Right forelimb (tissue), 1 donor: ENCODE measurements at regions not wholly inside any gene's neighbourhood (a gene's known extent, or its start where the extent isn't known, plus 50 kb on each side); places are given as distances from the start of the nearest gene placed in this dataset.
A peak's percentile ranks its signal among the peaks of the same experiment; 100 is the strongest.
"Not testable (repeated sequence)": the region's sequence is repeated elsewhere in the genome, so short reads cannot be mapped to it uniquely, and the experiment has no call there.

Experiments used
- DNase-seq: peaks from one replicate; pipeline ENCODE4 v3.0.0-alpha.2; 2018

DNA sequence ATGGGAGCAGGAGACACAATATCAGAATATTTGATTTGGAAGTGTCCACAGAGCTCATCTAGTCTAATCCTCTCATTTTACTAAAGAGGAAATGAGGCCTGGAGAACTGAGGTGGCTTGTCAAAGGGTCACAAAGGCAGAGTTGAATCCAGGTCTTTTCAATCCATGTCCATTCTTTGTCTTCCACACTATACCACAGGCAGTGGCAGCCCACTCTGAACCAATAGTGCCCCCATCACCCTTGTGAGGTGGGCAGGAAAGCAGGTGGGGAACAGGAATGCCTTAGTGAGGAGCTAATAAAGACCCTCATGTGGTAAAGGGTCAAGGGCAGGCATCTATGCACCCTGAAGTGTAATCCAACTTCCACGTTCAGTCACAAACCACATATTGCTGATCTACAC is 134.8 kb upstream of the EGLN3 start:
- DNase-seq, result no peak

DNA sequence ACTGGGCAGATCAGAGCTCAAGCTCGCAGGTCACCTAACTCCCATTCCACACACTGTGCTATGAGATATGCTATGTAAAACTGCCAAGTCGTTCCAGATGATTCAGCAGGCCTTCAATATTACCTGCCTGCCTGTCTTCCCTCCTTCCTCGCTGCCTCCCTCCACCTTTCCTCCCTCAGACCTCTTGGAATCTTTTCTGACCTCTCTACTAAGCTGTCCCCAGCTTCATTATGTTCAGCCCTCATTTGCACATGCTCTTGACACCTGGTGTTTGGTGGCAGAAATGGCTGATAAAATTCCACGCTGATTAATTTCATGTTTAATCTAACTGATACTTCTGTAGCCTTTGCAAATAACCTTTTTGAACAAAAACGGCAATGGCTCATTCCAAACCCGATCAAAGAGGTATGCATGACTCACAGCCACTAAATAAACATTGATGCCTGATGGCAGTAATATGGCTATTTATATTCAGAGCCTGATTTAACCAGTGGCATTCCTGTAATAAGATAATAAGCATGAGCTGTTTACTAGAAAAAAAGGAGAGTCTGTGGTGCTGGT is 130.8 kb upstream of the EGLN3 start:
- DNase-seq, result no peak

DNA sequence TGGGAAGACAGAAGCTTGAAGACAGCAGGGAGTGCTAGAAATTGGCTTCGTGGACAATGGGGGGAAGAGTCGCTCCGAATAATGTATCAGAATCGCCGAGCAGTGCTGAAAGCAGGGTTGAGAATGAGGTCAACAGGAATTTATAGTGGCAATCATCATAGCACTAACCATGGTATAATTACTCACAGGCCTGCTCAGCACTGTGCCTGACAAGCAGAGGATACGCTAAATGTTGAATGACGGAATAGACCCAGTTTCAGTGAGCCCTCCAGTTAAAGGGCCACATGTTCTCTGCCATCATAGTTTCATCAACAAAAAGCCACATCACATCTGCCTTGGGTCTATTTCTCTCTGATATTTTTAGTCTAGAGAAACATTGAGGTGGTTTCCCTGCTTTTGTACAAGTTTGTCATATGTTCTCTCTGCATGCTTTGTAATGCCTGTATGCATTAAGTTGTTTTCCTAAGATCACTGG is 130.3 kb upstream of the EGLN3 start:
- DNase-seq, result no peak

DNA sequence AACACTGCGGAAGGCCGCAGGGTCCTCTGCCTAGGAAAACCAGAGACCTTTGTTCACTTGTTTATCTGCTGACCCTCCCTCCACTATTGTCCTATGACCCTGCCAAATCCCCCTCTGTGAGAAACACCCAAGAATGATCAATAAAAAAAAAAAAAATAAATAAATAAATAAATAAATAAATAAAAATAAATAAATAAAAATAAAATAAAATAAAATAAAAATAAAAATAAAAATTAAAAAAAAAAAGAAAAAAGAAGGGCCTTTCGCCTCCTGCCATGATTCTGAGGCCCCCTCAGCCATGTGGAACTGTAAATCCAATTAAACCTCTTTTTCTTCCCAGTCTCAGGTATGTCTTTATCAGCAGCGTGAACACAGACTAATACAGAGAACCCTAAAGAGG is 128.8 kb upstream of the EGLN3 start:
- not testable (repeated sequence) for DNase-seq

DNA sequence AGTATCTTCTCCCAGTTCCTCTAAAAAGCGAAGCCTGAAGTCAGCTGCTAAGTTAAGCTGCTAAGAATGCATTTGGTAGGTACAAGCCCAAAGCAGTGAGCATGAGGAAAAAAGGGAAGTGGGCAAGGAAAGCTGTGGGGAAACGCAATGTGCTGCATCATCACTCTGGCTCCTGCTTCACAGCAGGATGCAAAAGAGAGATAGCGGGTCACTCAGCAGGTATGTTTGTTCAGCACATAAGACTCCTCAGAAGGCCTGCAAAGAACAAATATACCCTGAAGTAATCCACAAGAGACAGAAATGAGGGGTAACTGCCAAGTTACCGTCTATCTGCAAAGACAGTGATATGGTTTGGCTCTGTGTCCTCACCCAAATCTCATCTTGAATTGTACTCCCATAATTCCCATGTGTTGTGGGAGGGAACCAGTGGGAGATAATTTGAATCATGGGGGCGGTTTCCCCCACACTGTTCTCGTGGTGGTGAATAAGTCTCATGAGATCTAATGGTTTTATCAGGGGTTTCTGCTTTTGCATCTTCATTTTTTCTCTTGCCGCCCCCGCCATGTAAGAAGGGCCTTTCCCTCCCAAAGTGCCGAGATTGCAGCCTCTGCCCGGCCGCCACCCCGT is 127.4 kb upstream of the EGLN3 start:
- no peak for DNase-seq

DNA sequence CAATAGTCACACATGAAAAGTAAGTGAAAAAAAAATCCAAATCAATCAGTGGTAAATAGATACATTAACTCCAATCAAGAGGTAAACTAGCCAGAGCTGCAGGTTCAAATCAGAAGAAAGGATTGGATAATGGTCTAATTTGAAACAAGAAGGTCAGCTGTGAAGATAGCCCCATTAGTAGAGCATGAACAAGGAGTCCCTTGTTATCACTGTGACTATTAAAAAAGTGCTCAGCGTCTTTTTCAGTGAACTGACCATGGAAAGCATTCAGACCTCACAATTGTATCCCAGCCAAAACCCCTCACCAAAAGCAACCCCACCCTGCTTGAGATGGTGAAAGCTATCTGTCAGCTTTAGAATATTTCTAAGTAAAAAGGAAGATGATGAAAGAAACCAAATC is 125.0 kb upstream of the EGLN3 start:
- no peak for DNase-seq

DNA sequence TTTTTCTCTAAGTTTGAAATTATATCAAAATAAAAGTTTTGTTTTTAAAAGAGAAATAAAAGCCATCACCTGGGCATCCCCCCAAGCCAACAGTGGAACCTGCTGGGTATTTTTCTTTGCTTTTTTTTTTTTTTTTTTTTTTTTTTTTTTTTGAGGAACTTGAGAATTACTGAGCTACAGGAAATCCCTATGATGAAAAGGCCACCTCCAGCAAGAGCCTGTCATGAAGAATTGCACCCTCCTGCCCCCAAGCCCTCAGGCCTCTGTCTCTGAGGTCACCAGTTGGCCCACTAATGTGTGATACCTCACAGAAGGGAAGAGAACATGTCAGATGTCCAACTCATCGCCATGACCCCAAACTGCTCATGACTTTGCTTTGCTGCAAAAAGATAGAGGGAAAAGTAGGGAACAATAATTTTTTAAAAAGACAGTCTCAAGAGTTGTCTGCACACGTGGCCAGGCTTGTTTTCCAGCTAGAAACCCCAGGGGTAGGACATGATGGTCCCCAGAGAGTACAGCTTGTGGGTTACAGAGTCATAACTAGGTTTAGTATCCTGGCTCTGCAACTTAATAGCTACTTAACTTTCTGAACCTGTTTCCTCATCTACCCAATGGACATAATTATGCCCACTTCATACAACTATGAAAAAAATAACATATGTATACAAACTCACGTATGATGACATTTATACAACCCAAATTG is 124.3 kb upstream of the EGLN3 start:
- DNase-seq, result no peak

DNA sequence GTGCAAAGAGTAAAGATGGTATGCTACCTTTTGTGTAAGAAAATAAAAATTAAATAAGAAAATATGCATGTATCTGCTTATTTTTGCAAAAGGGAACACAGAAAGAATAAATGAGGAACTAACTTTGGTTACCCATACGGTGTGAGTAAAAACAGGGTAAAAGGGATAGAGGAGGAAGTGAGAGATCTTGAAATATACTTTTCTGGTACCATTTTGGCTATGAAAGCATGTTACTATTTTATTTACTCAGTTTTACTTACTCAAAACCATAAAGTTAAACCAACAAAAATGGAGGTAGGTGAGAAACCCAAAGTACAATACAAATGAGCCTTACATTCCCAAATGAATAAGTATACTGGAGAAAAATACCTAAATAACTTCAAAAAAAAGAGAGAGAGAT is 122.0 kb upstream of the EGLN3 start:
- no peak for DNase-seq

DNA sequence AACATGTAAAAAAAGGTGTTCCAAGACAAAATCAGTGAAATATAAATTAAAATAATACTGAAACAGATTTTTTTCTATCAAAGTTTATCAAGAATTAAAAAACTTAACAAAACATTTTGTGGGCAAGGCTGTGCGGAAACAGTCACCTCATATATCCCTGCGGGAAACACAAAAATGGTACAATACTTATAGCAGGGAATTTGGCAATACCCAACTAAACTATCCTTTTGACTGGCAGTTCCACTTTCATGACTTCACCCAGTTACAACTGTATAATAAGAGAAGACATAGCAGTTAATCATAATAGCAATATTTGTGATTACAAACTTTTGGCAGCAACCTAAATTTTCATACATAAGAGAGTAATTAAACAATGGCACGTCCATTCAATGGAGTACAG is 121.5 kb upstream of the EGLN3 start:
- DNase-seq, result no peak

DNA sequence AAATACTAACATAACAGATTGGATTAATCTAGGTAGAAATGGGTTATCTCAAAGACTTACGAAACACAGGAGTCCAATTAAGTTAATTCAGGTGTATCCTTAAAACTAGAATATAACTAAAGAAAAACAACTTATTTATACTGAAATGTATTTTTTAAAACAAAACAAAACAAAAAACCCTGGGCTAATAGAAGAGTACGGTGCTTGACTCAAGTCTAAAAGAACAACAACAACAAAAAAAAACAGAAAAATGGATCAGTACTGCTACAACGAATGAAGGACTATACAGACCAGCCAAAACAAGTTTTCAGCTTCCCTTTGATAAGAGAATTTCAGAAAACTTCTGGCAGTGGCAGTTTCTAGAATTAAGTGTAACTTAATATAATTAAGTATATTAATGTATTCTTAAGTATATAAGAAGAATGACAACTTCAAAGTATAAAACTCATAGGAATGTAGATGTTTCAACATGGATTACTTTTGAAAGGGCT is 120.1 kb upstream of the EGLN3 start:
- no peak for DNase-seq

DNA sequence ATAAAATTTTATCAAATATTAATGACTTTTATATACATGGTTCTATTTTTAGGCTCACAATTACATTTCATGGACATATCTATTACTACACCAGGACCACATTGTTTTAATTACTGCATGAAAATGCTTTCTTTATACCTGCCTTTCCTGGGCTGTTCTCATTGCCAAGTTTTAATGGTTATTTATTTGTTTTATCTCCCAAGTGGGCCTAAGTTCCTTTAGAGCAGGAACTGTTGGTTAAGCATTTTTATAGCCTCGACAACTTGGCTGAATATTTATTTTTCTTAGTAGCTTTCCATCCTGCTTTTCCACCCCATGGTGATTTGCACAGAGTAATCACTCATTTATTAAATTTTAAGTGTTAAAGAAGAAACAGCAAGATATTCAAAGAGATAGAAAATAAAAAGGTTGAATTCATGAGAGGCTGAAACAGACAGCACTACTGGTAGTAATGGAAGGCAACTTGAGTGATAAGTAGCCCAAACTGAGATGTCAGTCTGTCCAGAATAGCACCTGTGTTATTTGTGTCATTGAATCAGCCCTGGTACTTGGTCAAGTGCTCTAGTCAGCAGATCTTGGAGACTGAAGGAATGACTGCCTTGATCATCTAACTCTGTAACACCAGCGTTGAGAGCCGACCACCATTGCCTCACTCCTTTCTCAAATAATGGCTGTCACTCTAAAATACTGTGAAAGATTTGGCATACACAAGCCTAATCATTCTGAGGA is 119.1 kb upstream of the EGLN3 start:
- DNase-seq, result no peak

DNA sequence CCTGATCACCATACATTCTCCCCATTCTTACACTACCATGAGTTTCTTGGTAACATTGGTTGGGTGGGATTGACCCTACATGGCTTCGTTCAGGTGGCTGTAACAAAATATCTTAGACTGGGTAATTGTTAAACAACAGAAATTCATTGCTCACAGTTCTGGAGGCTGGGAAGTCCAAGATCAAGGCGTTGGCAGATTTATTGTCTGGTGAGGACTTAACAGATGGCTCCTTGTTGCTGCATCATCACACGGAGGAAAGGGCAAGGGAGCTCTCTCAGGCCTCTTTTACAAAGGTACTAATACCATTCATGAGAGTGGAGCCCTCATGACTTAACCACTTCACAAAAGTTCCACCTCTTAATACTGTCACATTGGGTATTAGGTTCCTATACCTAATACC is 116.7 kb upstream of the EGLN3 start:
- DNase-seq, result no peak

DNA sequence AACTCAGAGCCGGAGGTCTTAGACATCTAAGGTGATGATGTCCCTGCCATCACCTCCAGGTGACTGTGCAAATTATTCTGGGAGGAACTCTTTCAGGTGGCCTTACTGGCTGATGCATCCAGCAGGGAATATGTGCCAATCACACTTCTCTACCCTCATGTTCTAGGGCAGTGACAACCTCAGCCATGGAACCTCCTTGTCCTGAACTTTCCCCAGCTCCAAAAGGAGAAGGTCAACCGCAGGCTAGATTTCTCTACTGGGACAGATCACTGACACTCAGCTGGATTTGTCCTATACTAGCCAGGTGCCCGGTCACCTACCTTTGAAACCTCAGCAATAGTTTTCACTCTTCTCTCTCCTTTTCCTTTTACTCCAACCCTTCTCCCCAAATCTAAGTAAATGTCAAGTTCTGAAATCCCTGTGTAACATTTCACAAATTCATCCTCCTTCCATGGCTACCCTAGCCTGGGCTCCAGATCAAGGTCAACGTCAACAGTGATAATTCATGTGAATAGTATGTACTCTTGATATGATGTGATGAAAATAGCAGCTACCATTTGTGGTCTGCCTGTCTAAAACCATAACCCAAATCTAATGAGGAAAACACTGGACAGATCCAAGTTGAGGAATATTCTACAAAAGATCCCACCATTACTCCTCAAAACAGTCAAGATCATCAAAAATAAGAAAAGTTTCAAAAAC is 115.0 kb upstream of the EGLN3 start:
- DNase-seq, result no peak

DNA sequence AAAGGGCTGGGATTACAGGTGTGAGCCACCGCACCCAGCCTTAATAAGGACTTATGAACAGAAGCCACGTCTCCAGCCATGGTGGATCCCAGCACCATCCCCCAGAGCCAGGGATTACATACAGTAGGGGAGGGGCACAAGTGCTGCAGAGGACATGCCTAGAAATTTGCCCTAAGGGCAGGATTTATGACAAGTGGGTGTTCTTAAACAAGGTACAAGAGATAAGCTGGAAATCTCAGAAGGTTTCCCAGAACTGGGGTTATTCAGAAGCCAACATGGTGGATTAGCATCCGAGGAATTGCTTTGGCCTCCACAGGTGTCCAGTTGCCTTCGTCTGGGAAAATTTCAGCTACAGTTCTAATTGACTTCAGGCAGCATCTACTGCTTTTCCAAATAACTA is 114.4 kb upstream of the EGLN3 start:
- no peak for DNase-seq

DNA sequence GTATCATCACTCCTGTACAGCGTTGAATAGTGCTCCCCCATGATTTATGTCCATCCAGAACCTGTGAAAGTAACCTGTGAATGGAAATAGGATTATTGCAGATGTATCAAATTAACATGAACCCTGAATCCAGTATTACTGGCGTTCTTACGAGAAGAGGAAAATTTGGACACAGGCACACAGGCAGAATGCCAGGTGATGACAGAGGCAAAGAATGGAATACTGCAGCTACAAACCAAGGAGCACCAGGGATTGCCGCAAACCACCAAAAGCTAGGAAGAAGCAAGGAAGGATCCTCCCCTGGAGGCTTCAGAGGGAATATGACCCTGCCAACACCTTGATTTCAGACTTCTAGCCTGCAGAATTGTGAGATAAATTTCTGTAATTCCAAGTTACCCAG is 113.5 kb upstream of the EGLN3 start:
- peak; percentile 67 for DNase-seq

DNA sequence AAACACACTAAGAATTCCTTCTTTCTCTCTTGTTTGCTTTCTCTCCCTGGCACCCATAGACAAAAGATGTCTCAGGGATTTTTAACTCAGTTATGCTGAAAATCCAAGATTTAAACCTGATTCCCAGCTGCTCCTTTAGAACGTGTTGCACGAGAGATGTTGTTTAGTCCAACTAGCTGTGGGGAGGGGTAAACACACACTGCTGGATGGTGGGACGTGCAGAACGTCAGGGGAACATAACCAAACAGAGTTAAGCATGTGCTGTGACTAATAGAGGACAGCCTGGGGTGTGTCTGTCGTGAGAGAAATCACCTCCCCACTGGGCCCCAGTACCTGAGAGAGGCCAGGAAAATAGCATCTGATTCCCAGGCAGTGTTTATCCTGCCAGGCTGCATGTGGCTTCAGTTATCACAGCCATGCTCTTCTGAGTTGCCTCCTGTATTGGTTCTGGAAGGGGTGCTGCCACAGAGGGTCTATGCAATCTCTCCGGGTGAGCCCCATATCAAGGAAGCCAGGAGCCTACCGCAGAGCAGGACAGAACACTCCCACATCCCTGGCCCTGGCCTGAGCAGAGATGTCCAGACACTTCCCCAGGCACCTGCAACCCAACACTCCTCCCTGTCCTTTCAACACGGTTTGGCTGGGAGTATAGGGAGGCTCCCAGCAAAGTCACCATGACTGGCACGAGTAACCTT is 112.7 kb upstream of the EGLN3 start:
- DNase-seq, result no peak

DNA sequence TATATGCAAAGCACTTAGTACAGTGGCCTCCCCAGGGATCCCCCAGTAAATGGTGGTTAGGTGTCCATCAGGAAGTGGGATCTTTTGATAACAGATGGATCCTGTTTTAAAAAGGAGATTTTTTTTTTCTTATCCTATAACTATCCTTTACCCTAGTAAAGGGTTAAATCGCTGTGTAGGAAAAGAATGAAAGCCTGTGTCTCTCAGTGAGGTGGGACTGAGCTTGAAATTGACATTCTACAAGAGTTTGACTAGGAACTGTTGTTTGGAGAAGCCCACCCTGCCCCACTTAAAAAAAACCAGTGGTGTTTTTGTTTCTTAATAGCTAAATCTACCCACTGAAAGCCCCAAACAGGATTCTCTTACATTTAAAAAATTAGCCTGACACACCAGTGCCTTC is 112.2 kb upstream of the EGLN3 start:
- no peak for DNase-seq

DNA sequence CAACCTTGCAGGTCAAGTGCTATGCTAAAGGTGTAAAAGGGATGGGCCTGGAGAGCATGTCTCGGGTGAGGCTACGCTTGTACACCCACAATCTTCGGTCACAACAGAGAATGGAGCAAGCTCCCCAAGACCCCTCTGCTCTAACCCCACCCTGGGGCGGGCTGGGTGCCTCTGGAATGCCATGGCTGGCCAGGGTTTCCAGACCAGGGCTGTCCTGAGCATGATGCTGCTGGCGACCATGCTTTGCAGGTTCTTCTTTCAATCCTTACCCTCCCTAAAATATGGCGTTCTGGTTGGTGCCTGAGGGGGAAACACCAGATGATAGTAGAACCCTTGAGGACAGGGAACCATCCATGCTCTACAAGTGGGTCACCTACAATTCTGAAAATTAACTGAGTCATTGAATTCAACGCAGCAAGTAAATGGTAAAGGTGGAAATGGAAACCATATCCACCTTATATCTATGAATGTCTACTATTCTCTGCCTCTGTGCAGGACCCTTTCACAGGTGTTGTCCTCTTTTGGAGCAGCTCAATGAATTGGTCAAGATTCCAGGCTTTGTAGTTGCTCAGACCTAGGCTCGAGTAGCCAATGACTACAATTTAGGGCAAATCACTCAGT is 111.6 kb upstream of the EGLN3 start:
- DNase-seq, result no peak

DNA sequence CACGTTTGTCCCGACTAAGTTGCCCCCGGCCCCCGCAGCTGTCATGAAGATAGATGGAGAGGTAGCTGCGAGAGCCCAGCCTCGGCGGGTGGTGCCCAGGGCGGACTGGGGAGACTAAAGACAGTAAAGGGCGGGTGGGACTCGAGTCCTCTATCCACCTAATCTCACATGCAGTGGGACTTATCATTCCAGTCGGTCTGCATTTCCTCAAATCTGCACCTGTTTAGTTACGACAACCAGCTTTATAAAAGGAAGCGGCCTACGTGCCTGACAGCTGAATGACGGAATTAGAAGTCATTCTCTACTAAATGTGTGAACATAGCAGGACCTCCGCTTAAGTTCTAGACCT is 109.8 kb upstream of the EGLN3 start:
- DNase-seq, result no peak

DNA sequence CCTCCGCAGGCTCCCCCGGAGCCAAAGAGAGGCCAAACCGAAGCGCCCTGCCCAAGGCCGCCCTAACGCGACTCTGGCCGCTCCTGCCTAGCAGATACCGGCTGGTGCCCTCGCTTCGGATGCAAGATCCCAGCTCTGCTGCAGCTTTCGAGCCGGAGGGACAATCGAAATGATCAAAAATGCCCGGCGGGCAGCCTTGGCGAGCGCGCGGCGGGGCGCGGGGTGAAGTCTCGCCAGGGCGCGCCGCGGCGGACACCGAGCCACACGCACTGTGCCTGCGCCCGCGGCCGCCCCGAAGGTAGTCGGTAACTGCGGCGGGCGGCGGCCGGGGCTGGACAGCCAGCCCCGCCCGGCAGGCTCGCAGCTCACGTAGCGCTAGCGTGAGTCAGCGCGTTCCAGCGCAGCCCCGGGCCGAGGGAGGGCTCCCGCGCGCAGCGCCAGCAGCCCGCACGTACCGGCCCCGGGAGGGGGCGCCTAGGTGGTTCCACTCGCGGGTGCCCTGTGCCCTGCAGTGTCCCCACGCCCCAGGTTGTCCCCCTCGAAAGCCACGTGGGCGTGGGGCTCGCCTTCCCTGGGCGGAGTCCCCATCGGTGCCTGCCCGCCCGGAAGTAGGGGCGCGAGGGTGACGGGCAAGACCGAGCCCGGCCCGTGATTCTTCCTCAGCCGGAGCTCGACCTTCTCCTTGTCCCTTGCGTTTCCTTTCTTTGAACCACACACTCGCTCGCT is 109.2 kb upstream of the EGLN3 start:
- DNase-seq, result peak; percentile 84
